HFFc6 (cell line): ENCODE measurements at regions not wholly inside any gene's neighbourhood (a gene's known extent, or its start where the extent isn't known, plus 50 kb on each side); places are given as distances from the start of the nearest gene placed in this dataset.

ENCODE experiments used
- DNase-seq: peaks from one replicate; pipeline ENCODE4 v3.0.0-alpha.2; 2018
- H3K27ac Mint-ChIP-seq: 2 replicates; pipeline ENCODE4 v1.8.0; 2020; ENCODE audit warnings: mild to moderate bottlenecking, mixed read lengths
- H3K27me3 Mint-ChIP-seq: 2 replicates; pipeline ENCODE4 v1.8.0; 2021; ENCODE audit warnings: mild to moderate bottlenecking, moderate library complexity, mixed read lengths; ENCODE audit not compliant: insufficient read depth
- H3K36me3 Mint-ChIP-seq: 2 replicates; pipeline ENCODE4 v1.8.0; 2021; ENCODE audit warnings: low read depth, mixed read lengths
- H3K4me1 Mint-ChIP-seq: 2 replicates; pipeline ENCODE4 v1.8.0; 2020; ENCODE audit warnings: low read depth, mixed read lengths
- H3K4me3 Mint-ChIP-seq: 2 replicates; pipeline ENCODE4 v1.8.0; 2020; ENCODE audit warnings: mild to moderate bottlenecking, moderate library complexity, mixed read lengths
- H3K9me3 Mint-ChIP-seq: 2 replicates; pipeline ENCODE4 v1.8.0; 2020; ENCODE audit warnings: mild to moderate bottlenecking, mixed read lengths
- CTCF ChIP-seq: fragments of 200-600 bp; sonication (generic); IDR thresholded peaks from 2 replicates; pipeline ENCODE4 v1.5.0; 2021; ENCODE audit warnings: antibody characterized with exemption, mild to moderate bottlenecking

- no peak for TF ChIP-seq CTCF
- Mint-ChIP-seq H3K4me1 (no peaks in the 10 kb centered on the region), H3K36me3 (0 out of 2 replicates have a peak, but pooled peaks cover 5% of the 10 kb centered on the region), H3K27ac (no peak overlapping the region), H3K9me3 (no peaks in the 10 kb centered on the region; the same call in 1 of the 2 replicates), H3K27me3 (peaks cover 17% of the 10 kb centered on the region), H3K4me3 (no peak overlapping the region)
- DNase-seq: no peak
These were observed 124.8 kb upstream of the UBE3A start for GRCh38 chr15:25563596-25563995.

GRCh38 chr15:25557926-25558325 is 119.1 kb upstream of the UBE3A start:
- Mint-ChIP-seq H3K4me3 (no peak overlapping the region), H3K36me3 (no peaks in the 10 kb centered on the region), H3K27me3 (peaks cover 8% of the 10 kb centered on the region), H3K4me1 (no peaks in the 10 kb centered on the region), H3K9me3 (no peaks in the 10 kb centered on the region), H3K27ac (no peak overlapping the region)
- TF ChIP-seq CTCF: no peak
- DNase-seq: no peak

- Mint-ChIP-seq H3K9me3 (no peaks in the 10 kb centered on the region), H3K36me3 (no peaks in the 10 kb centered on the region), H3K4me3 (no peak overlapping the region), H3K27ac (no peak overlapping the region), H3K4me1 (no peaks in the 10 kb centered on the region), H3K27me3 (peaks cover 8% of the 10 kb centered on the region)
- TF ChIP-seq CTCF: no peak
- no peak for DNase-seq
These were observed 117.3 kb upstream of the UBE3A start for GRCh38 chr15:25556136-25556535.

DNA sequence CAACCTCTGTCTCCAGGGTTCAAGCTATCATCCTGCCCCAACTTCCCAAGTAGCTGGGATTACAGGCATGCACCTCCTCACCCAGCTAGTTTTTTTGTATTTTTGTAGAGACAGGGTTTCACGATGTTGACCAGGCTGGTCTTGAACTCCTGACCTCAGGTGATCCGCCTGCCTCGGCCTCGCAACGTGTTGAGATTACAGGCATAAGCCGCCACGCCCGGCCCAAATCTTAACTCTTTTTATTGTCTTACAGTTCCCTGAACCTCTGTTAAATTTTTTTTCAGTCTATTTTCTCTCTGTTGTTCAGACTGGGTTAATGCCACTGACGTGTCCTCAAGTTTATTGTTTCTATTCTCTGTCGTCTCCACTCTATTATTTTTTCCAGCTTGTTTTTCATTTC is 115.8 kb upstream of the UBE3A start:
- no peaks in the 10 kb centered on the region for H3K36me3 Mint-ChIP-seq
- no peaks in the 10 kb centered on the region for H3K4me1 Mint-ChIP-seq
- H3K27ac Mint-ChIP-seq: no peak overlapping the region
- H3K9me3 Mint-ChIP-seq: no peaks in the 10 kb centered on the region
- no peak for TF ChIP-seq CTCF
- DNase-seq: no peak
- peaks cover 9% of the 10 kb centered on the region for H3K27me3 Mint-ChIP-seq
- no peak overlapping the region for H3K4me3 Mint-ChIP-seq

DNA sequence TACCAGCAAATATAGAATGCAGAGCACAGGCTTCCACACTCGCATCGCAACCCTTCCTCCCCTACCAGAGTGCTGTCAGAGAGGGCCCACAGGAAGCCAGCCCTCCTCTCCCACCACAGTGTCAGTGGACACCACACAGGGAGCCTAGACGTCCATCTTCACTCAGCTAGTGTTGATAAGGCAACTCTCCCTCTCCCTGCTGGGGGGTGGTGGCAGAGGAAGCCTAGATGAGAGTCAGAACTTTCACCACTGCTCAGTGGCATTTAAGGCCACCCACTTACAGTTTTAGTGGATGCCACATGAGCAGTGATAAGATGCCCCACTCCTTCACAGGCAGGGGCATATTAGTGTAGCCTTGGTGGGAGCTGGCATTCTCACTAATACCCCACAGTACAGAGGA is 109.8 kb upstream of the UBE3A start:
- Mint-ChIP-seq H3K36me3 (no peaks in the 10 kb centered on the region), H3K4me3 (no peak overlapping the region), H3K27me3 (peaks cover 3% of the 10 kb centered on the region), H3K9me3 (no peaks in the 10 kb centered on the region), H3K27ac (no peak overlapping the region), H3K4me1 (peaks cover 10% of the 10 kb centered on the region)
- TF ChIP-seq CTCF: no peak
- no peak for DNase-seq

DNA sequence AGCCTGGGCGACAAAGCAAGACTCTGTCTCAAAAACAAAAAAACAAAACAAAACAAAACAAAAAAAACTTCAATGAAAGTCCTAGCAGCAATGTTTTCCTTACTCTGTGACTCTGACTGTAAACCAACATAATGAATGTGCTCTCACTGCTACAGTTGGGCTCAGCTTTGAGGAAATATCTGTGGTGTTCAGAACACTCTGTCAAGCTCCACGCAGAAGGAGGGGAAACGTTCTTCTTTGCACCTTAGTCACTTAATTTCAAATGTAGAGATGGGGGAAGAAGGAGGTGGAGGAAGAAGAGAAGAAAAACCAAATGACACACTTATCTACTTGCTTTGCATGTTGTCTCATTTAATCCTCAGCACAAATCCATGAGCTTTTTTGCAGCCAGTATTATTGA is 107.1 kb upstream of the UBE3A start:
- peaks cover 7% of the 10 kb centered on the region; the same call in 1 of the 2 replicates for H3K27me3 Mint-ChIP-seq
- no peaks in the 10 kb centered on the region for H3K36me3 Mint-ChIP-seq
- no peak for DNase-seq
- peaks cover 16% of the 10 kb centered on the region for H3K4me1 Mint-ChIP-seq
- no peaks in the 10 kb centered on the region for H3K9me3 Mint-ChIP-seq
- no peak overlapping the region for H3K27ac Mint-ChIP-seq
- TF ChIP-seq CTCF: no peak
- H3K4me3 Mint-ChIP-seq: no peak overlapping the region
